ENCODE measurements at regions not wholly inside any gene's neighbourhood (a gene's known extent, or its start where the extent isn't known, plus 50 kb on each side); places are given as distances from the start of the nearest gene placed in this dataset.

DNA sequence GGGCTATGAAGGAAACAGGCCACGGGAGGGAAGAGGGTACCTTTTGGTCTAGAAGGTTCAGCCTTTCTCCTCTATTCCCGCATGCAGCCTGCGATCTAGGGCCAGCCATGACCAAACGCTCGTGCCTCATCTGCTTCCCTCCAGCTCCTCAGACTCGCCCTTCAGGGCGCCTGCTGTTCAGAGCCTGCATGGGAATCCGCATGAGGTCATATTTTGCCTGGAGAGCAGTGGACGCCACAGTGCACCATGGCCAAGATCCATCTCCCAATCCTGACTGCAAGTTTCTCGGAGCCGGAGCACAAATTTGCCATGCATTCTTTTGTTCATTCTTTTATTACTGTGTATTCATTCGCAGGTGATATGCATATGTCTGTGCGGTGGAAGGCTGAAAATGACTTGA is 608.1 kb downstream of the QKI start:
- no peak for DNase-seq (ENCODE audit: low read depth in 3 of 3)

DNA sequence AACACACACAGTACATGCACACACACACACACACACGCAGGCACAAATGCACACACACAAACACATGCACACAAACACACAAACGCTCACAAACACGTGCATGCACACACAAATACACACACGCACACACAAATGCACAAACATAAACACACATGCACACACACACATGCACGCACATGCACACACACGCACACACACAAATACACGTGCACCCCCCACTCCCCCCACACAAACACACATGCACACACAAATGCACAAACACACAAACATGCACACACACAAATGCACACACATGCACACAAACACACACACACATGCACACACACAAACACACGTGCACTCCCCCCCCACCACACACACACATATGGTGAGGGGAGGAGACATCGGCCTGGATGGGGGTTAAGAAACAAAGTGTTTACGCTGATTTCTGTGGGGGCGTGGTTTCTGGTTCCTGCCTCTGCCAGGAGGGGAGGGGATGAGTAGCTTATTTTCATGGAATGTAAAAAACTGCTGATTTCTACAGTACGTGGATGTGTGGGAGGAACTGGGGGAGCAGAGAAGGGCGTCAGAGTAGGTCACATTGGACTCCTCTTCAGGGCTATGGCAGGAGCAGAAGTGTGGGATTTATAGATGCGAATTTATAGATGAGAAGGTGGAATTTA is 607.2 kb downstream of the QKI start:
- no peak for DNase-seq (ENCODE audit: low read depth in 3 of 3)

DNA sequence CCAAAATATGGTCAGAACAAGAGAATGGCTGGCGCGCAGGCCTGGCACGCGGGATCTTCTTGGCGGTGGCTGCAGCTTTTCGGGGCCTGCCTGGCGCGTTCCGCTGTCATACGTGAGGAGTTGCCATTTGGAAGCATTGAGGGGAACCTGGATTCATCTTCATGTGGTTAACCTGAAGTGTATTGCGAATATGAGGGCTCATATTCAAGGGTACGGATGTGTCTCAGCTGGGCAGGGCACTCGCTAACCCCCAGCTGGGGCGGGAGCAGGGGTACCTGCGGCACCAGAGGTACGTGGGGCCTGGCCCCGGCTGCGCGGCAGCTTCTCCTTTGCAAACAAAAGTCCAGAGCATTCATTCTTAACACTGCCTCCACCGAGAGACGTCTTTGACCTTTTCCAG is 605.6 kb downstream of the QKI start:
- no peak for DNase-seq (ENCODE audit: low read depth in 3 of 3)

GRCh38 chr6:164018133-164018532 is 603.6 kb downstream of the QKI start:
- DNase-seq (ENCODE audit: low read depth in 3 of 3), result no peak

DNA sequence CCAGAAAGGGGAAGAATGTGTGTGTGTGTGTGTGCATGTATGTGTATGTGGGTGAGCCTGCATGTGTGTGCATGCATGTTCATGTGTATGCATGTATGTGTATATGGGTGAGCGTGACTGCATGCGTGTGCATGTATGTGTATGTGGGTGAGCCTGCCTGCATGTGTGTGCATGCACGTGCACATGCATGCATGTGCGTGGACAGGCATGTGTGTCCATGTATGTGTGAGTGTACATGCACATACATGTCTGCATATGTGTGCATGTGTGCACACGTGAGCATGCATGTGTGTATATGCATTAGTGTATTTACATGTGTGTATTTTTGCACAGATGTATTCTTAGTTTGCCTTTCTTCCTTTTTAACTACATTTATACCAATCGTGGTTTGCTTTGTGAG is 601.5 kb downstream of the QKI start:
- DNase-seq (ENCODE audit: low read depth in 3 of 3), result no peak

DNA sequence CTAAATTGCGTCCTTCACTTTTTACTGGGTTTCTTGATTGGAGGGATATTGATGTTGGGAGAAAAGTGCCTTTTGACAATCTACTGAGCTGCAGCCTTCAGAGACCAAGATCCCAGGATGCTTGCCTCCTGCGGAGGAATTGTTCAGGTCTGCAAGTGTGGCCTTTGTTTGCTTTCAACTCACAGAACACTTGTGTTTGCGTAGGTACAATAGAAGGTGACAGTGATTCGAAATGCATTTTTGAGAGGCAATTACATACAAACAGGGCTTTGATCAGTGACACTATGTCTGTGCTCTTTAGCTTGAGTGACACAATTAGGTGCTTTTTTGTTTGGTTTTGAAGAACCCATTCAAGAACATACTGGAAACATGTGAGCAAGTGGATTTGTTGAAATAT is 600.6 kb downstream of the QKI start:
- DNase-seq (ENCODE audit: low read depth in 3 of 3), result no peak

GRCh38 chr6:164014346-164015087 is 600.0 kb downstream of the QKI start:
- DNase-seq (ENCODE audit: low read depth in 3 of 3), result no peak

GRCh38 chr6:164013480-164014208 is 599.1 kb downstream of the QKI start:
- no peak for DNase-seq (ENCODE audit: low read depth in 3 of 3)

DNA sequence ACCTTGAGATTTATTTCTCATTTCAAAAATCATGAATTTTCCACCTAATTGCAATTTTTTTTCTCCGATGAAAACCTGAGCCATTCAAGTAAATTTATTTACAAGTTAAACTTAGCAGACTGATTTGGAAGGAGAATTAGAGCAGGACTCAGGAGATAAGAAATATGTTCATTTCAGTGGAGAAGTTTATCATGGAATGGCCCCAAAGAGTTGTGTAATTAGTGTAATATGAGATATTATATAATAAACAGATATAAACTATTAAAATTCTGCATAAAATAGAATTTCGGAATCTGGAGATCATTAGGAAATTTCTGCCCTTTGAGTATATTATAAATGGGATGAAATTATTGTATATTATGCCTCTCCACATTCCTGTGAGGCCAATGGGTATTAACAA is 596.8 kb downstream of the QKI start:
- no peak for DNase-seq (ENCODE audit: low read depth in 3 of 3)

DNA sequence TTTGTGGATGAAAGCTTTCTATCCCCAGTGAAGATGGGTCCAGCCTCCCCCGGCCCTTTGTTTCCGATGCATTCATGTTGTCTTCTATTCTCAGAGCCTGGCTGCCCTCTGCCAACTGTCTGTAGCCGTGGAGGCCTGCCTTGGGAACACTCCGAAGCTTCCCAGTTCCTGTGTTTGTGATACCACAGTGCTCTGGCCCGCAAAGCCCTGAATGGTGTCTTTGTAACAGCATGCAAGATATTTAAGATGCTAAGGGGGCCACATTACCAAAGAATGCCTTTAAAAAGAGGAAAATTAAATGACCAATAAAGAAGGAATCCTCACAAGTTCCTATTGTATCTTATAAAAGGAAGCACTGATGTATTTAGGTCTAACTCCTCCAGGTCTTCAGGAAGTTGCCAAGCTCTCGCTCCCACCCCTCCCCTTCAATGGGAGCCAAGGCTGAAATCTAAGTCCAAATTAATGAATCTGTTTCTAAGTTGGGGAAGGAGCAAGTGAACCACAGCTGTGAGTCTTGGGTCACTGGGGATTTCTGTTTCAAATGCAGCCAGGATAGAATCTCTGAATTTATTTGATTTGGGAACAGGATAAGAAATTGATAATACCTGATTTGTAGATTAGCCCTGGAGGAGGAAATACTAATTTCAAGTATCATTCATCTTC is 596.1 kb downstream of the QKI start:
- no peak for DNase-seq (ENCODE audit: low read depth in 3 of 3)

GRCh38 chr6:164008902-164009301 is 594.4 kb downstream of the QKI start:
- no peak for DNase-seq (ENCODE audit: low read depth in 3 of 3)

- DNase-seq (ENCODE audit: low read depth in 3 of 3), result no peak
These were observed 593.4 kb downstream of the QKI start for GRCh38 chr6:164007881-164008280.

DNA sequence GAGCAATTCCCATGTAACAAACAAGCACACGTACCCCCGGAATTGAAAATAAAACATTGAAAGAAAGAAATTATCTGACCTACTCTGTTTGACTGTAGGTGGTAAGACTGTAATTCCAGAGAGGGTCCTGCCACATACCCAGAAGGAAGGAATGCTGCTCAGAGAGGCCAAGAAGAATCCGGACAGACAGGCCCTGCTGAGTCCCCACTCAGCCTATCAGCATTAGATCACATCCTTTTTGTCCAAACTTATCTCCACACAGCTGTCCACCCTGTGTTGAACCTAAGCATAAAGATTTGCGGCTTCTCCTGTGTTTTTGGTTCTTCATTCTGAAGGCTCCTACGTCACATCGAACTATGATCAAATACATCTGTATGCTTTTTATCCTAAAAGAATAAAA is 591.9 kb downstream of the QKI start:
- DNase-seq (ENCODE audit: low read depth in 3 of 3), result no peak

DNA sequence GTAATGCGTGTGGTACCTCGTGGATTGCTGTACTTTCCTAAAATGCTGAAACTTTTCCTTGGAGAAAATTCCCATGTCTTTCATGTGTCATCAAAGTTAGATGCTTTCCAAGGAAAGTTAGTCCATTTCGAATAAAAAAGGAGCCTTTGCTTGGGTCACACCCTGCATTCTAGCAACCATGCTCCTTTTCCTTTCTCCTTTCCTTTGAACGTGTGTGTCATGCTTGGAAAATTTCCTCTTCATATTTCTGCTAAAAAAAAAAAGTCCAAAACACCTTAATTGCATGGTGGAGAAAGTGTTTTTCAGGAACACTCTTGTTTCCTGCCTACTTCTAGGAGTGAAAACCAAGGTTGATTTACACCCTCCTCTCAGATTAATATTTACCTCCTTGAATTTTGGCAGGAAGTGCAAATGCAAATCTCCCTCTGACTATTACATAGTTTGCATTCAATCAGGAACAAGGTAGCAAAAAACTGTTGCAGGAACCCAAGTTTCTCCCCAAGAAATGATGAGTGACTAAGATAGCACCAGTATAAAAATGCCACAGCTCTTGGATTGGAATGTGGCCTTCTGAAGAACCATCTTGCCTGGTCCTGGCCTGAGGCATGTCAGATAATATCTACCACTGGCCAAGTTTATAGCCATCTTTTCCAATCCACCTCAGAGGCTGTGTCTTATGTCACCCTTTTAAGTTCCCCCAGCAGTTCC is 590.6 kb downstream of the QKI start:
- no peak for DNase-seq (ENCODE audit: low read depth in 3 of 3)

DNA sequence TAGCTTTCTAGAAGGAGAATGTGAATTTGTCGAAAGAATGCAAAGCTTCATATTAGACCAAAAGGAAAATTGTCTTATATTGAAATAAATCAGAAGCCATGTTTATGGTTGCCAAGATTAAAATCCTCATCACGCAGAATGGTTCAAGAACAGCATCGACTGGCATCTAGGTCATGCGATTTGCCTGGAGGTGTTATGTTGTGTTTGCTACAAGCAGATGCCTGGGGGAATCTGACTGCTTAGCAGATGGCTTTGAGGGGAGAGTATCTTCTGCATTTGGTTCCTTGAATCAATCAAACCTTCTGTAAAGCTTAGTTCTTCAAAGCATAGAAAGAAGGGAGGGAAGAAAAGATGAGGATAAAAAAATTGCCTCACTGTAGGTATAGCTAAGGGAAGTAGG is 585.8 kb downstream of the QKI start:
- DNase-seq (ENCODE audit: low read depth in 3 of 3), result no peak

GRCh38 chr6:163999475-164000125 is 585.1 kb downstream of the QKI start:
- no peak for DNase-seq (ENCODE audit: low read depth in 3 of 3)

DNA sequence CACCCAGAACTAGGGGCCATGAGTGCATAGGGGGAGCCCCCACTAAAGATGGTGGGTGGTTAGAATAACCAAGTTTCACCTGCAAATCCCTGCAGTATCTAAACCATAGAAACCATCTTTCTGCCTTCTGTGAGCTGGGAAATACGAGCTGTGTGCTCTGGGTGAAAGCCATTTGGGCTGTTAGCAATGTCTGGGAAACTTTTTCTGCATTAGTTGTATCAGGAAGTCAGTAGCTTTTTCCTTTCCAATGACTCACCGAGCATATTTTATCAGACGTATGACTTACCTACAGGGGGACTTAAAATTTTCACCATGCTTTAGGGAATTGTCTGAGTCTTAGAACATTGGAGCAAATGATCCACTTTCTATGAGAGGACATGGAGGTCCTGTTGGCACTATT is 584.0 kb downstream of the QKI start:
- DNase-seq (ENCODE audit: low read depth in 3 of 3), result no peak

DNA sequence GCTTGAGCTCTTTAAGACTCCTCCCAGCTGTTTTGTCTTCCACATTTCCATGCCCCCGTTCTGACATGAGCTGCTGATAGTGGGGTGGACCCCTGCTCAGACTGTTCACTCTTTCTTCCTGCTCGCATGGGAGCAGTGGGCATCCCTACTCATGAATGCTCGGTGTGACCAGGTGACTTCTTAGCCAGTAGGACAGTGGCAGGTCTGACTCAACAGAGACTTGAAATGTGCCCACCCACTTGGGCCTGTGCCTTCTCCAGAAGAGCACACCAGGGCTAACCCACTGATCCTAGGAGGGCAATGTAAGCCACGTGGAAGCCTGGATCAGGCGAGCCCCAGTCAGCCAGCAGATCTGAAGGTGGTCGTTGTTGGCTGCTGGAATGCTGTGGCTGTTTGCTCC is 582.0 kb downstream of the QKI start:
- DNase-seq (ENCODE audit: low read depth in 3 of 3), result no peak

DNA sequence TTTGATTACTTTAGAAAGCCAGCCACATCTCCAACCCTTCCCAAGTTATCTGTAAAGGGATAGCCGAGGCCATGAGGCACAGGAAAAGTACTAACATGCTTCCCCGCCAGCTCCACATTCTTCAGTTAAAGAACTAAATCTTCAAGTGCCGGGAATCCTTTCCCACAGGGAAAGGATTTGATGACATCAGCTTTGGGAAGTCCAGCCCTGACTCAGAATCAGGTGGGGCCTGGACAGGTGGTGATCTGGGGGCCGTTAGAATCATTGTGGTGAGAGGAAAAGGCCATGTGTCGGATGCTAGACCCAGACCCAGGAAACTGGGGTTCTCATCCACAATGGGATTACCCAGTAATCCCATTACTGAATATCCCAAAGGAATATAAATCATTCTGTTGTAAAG is 580.0 kb downstream of the QKI start:
- DNase-seq (ENCODE audit: low read depth in 3 of 3), result no peak

- no peak for DNase-seq (ENCODE audit: low read depth in 3 of 3)
These were observed 578.2 kb downstream of the QKI start for GRCh38 chr6:163992701-163993100.

DNA sequence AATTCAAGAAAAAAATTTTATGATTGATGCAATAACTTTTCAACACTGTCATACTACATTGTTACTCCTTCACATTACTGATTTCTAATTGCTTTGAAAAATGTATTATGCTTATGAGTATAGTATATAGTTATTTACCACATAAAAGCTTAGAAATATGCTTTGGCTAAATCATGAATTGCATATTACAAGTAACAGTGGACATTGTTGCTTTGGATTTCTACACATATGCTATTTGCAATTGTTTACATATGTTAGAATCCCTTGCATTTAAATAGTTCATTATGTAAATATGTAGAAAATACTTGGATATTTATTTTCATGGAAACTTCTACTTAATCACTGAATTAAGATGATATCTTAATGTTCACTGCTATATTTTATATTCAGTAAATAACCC is 577.5 kb downstream of the QKI start:
- no peak for DNase-seq (ENCODE audit: low read depth in 3 of 3)
